CD4-positive, CD25-positive, alpha-beta regulatory T cell (primary cell): ENCODE measurements at regions not wholly inside any gene's neighbourhood (a gene's known extent, or its start where the extent isn't known, plus 50 kb on each side); places are given as distances from the start of the nearest gene placed in this dataset.

ENCODE experiments used
- ATAC-seq, 2 donors: fragments of 150-1000 bp; cut with Tn5 transposase; one replicate each; pipeline ENCODE4 v1.10.0; 2021; ENCODE audit warnings: low read depth in 2 of 2, moderate number of reproducible peaks in 2 of 2, moderate library complexity in 1 of 2
- DNase-seq, 3 donors: peaks; one replicate each; pipeline versions ENCODE4 v3.0.0 to v3.0.0-alpha.2; 2012 to 2022; ENCODE audit warnings: mixed read lengths in 1 of 3
- H3K27ac ChIP-seq: one replicate; pipeline ENCODE4 v1.7.0; 2013; ENCODE audit warnings: mild to moderate bottlenecking, low read length; ENCODE audit not compliant: insufficient read depth, poor library complexity, severe bottlenecking
- H3K27me3 ChIP-seq: one replicate; pipeline ENCODE4 v1.7.0; 2013; ENCODE audit warnings: low read length; ENCODE audit not compliant: control insufficient read depth, insufficient read depth
- H3K36me3 ChIP-seq: one replicate; pipeline ENCODE4 v1.7.0; 2013; ENCODE audit warnings: mild to moderate bottlenecking, low read length, moderate library complexity; ENCODE audit not compliant: control insufficient read depth, insufficient read depth
- H3K4me1 ChIP-seq: 2 replicates; pipeline ENCODE4 v1.7.0; 2013; ENCODE audit warnings: mild to moderate bottlenecking, low read length; ENCODE audit not compliant: insufficient read depth, control insufficient read depth, poor library complexity, severe bottlenecking
- H3K4me3 ChIP-seq: one replicate; pipeline ENCODE4 v1.7.0; 2013; ENCODE audit warnings: low read depth, mild to moderate bottlenecking, low read length, moderate library complexity
- H3K9me3 ChIP-seq, 2 experiments: 1 replicate in 1 of 2; 2 replicates in 1 of 2; pipeline ENCODE4 v1.7.0; 2013; ENCODE audit warnings: low read length in 2 of 2, mild to moderate bottlenecking in 1 of 2, moderate library complexity in 1 of 2; ENCODE audit not compliant: control insufficient read depth in 2 of 2
- H3K27ac Mint-ChIP-seq, 3 donors: one replicate each; pipeline ENCODE4 v1.8.0; 2020 to 2022; ENCODE audit warnings: mild to moderate bottlenecking in 3 of 3, mixed read lengths in 3 of 3, moderate library complexity in 2 of 3
- H3K27me3 Mint-ChIP-seq: one replicate; pipeline ENCODE4 v1.8.0; 2022; ENCODE audit warnings: mild to moderate bottlenecking, mixed read lengths
- H3K36me3 Mint-ChIP-seq: one replicate; pipeline ENCODE4 v1.8.0; 2020; ENCODE audit warnings: mixed read lengths
- H3K4me1 Mint-ChIP-seq, 4 donors: one replicate each; pipeline ENCODE4 v1.8.0; 2020 to 2022; ENCODE audit warnings: mixed read lengths in 4 of 4, mild to moderate bottlenecking in 1 of 4
- H3K4me3 Mint-ChIP-seq, 4 donors: one replicate each; pipeline ENCODE4 v1.8.0; 2020 to 2022; ENCODE audit warnings: mild to moderate bottlenecking in 4 of 4, mixed read lengths in 4 of 4, moderate library complexity in 3 of 4
- H3K9me3 Mint-ChIP-seq, 7 donors: one replicate each; pipeline ENCODE4 v1.8.0; 2020 to 2022; ENCODE audit warnings: mixed read lengths in 7 of 7, mild to moderate bottlenecking in 3 of 7, moderate library complexity in 2 of 7

GRCh38 chr21:36541721-36542139, 61.8 kb upstream of the CLDN14 start:
- no peak overlapping the region for H3K4me3 Mint-ChIP-seq
- peaks cover 0 to 3% (median 0%) of the 10 kb centered on the region in 7 donors for H3K9me3 Mint-ChIP-seq
- Histone ChIP-seq H3K9me3 (no peaks in the 10 kb centered on the region), H3K4me3 (no peak overlapping the region), H3K27me3 (peaks cover 6% of the 10 kb centered on the region), H3K27ac (no peak overlapping the region), H3K4me1 (no peaks in the 10 kb centered on the region), H3K36me3 (no peaks in the 10 kb centered on the region)
- DNase-seq (no peak), ATAC-seq (no peak)
- H3K27me3 Mint-ChIP-seq, result peaks cover 20% of the 10 kb centered on the region
- H3K36me3 Mint-ChIP-seq, result no peaks in the 10 kb centered on the region
- no peak overlapping the region for H3K27ac Mint-ChIP-seq
- no peaks in the 10 kb centered on the region for H3K4me1 Mint-ChIP-seq

- Mint-ChIP-seq H3K9me3 (peaks cover 0 to 3% (median 0%) of the 10 kb centered on the region in 7 donors), H3K4me3 (no peak overlapping the region)
- H3K27me3 ChIP-seq, result peaks cover 6% of the 10 kb centered on the region
Measured at GRCh38 chr21:36542312-36543101, 62.6 kb upstream of the CLDN14 start.

GRCh38 chr21:36543924-36544323, 64.0 kb upstream of the CLDN14 start:
- no peak overlapping the region for H3K27ac Mint-ChIP-seq
- no peak for DNase-seq
- no peaks in the 10 kb centered on the region for H3K36me3 Mint-ChIP-seq
- H3K27ac ChIP-seq, result no peak overlapping the region
- peaks cover 20% of the 10 kb centered on the region for H3K27me3 Mint-ChIP-seq
- H3K27me3 ChIP-seq, result peaks cover 6% of the 10 kb centered on the region
- H3K4me1 Mint-ChIP-seq, result no peaks in the 10 kb centered on the region
- ATAC-seq, result no peak
- H3K4me1 ChIP-seq, result no peaks in the 10 kb centered on the region
- no peak overlapping the region for H3K4me3 ChIP-seq
- no peaks in the 10 kb centered on the region for H3K36me3 ChIP-seq
- H3K9me3 Mint-ChIP-seq, result peaks cover 0 to 3% (median 0%) of the 10 kb centered on the region in 7 donors
- no peaks in the 10 kb centered on the region for H3K9me3 ChIP-seq
- H3K4me3 Mint-ChIP-seq, result no peak overlapping the region

More at GRCh38 chr21:36542312-36543101, 62.6 kb upstream of the CLDN14 start:
- DNase-seq (no peak), ATAC-seq (no peak)
- no peaks in the 10 kb centered on the region for H3K4me1 Mint-ChIP-seq
- H3K27ac Mint-ChIP-seq, result no peak overlapping the region
- no peaks in the 10 kb centered on the region for H3K9me3 ChIP-seq
- no peak overlapping the region for H3K27ac ChIP-seq
- H3K4me3 ChIP-seq, result no peak overlapping the region
- no peaks in the 10 kb centered on the region for H3K4me1 ChIP-seq
- H3K36me3 ChIP-seq, result no peaks in the 10 kb centered on the region
- peaks cover 20% of the 10 kb centered on the region for H3K27me3 Mint-ChIP-seq
- H3K36me3 Mint-ChIP-seq, result no peaks in the 10 kb centered on the region

- Mint-ChIP-seq H3K27me3 (peaks cover 20% of the 10 kb centered on the region), H3K9me3 (peaks cover 0 to 3% (median 0%) of the 10 kb centered on the region in 7 donors), H3K4me1 (no peaks in the 10 kb centered on the region), H3K27ac (no peak overlapping the region), H3K36me3 (no peaks in the 10 kb centered on the region), H3K4me3 (no peak overlapping the region)
- H3K27me3 ChIP-seq, result peaks cover 6% of the 10 kb centered on the region
- H3K36me3 ChIP-seq, result no peaks in the 10 kb centered on the region
- no peaks in the 10 kb centered on the region for H3K4me1 ChIP-seq
- DNase-seq, result no peak
- no peak overlapping the region for H3K27ac ChIP-seq
- no peaks in the 10 kb centered on the region for H3K9me3 ChIP-seq
- no peak for ATAC-seq
- H3K4me3 ChIP-seq, result no peak overlapping the region
Measured at GRCh38 chr21:36544545-36544944, 64.6 kb upstream of the CLDN14 start.

- Mint-ChIP-seq H3K4me1 (no peaks in the 10 kb centered on the region), H3K27ac (no peak overlapping the region)
Measured at GRCh38 chr21:36545776-36546511, 66.0 kb upstream of the CLDN14 start.

GRCh38 chr21:36547464-36547863, 67.5 kb upstream of the CLDN14 start:
- Histone ChIP-seq H3K27me3 (peaks cover 2% of the 10 kb centered on the region), H3K9me3 (no peaks in the 10 kb centered on the region), H3K4me1 (no peaks in the 10 kb centered on the region), H3K27ac (no peak overlapping the region), H3K36me3 (no peaks in the 10 kb centered on the region), H3K4me3 (no peak overlapping the region)
- Mint-ChIP-seq H3K4me3 (no peak overlapping the region), H3K27me3 (peaks cover 22% of the 10 kb centered on the region), H3K27ac (no peak overlapping the region), H3K36me3 (no peaks in the 10 kb centered on the region), H3K9me3 (peaks cover 0 to 5% (median 0%) of the 10 kb centered on the region in 7 donors), H3K4me1 (no peaks in the 10 kb centered on the region)
- DNase-seq, result no peak
- ATAC-seq, result no peak

More at GRCh38 chr21:36545776-36546511, 66.0 kb upstream of the CLDN14 start:
- H3K27me3 ChIP-seq, result peaks cover 2% of the 10 kb centered on the region
- ATAC-seq, result no peak
- no peaks in the 10 kb centered on the region for H3K4me1 ChIP-seq
- Mint-ChIP-seq H3K27me3 (peaks cover 20% of the 10 kb centered on the region), H3K4me3 (no peak overlapping the region), H3K36me3 (no peaks in the 10 kb centered on the region), H3K9me3 (peaks cover 0 to 5% (median 0%) of the 10 kb centered on the region in 7 donors)
- H3K4me3 ChIP-seq, result no peak overlapping the region
- H3K9me3 ChIP-seq, result no peaks in the 10 kb centered on the region
- no peaks in the 10 kb centered on the region for H3K36me3 ChIP-seq
- H3K27ac ChIP-seq, result no peak overlapping the region
- DNase-seq, result no peak

- H3K27ac Mint-ChIP-seq, result no peak overlapping the region
- H3K27ac ChIP-seq, result no peak overlapping the region
- no peaks in the 10 kb centered on the region for H3K9me3 ChIP-seq
- no peaks in the 10 kb centered on the region for H3K27me3 ChIP-seq
- no peaks in the 10 kb centered on the region for H3K4me1 Mint-ChIP-seq
- ATAC-seq (no peak), DNase-seq (no peak)
- H3K36me3 Mint-ChIP-seq, result no peaks in the 10 kb centered on the region
- H3K4me3 Mint-ChIP-seq, result no peak overlapping the region
- H3K4me1 ChIP-seq, result no peaks in the 10 kb centered on the region
- H3K4me3 ChIP-seq, result no peak overlapping the region
- peaks cover 0 to 7% (median 0%) of the 10 kb centered on the region in 7 donors for H3K9me3 Mint-ChIP-seq
- peaks cover 10% of the 10 kb centered on the region for H3K27me3 Mint-ChIP-seq
- no peaks in the 10 kb centered on the region for H3K36me3 ChIP-seq
Measured at GRCh38 chr21:36548866-36549265, 68.9 kb upstream of the CLDN14 start.
